GM18505 (cell line): ENCODE measurements at regions not wholly inside any gene's neighbourhood (a gene's known extent, or its start where the extent isn't known, plus 50 kb on each side); places are given as distances from the start of the nearest gene placed in this dataset.
"Not testable (repeated sequence)": the region's sequence is repeated elsewhere in the genome, so short reads cannot be mapped to it uniquely, and the experiment has no call there.

ENCODE experiments used
- ATAC-seq: cut with Tn5 transposase; IDR thresholded peaks from one replicate; pipeline ENCODE4 v1.9.1; 2021; ENCODE audit not compliant: unreplicated experiment
- POLR2A ChIP-seq: IDR thresholded peaks from 4 replicates; pipeline ENCODE4 v1.6.1; 2011; ENCODE audit warnings: borderline replicate concordance; ENCODE audit not compliant: insufficient read depth, insufficient read length; ENCODE audit errors: extremely low read depth

DNA sequence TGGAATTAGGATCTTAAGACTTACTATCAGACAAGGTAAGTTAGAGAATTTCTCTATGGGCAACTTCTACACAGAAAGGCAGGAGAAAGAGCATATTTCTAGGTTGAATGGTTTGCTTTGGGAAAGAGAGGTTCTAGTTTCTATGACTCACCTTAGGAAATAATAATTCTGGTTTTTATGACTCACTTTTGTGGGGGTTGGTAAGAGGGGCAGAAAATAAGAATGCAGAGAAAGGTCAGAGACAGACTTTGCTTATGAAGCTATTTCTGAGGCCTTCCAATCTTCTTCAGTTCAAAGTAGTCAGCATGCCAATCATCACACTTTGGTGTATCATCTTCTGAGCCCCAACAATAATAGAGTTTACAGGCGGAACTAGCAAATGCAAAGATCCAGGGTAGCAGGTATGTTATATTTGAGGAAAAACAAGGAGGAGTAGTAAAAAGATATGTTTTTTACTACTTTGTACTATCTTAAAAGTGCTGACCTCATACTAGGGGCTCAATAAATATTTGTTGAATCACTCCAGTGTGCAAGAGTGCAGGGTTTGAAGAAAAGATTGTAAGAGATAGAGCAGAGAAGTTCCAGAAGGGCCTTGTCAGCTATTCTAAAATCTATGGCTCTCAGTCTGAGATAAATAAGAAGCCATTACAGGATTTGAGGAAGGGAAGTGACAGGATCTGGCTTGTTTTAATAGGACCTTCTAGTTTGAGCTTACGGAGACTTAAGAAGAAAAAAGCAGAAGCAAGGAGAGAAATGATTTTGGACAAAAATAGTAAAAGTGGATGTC, 56.7 kb upstream of the LRFN5 start:
- TF ChIP-seq POLR2A, result no peak
- ATAC-seq, result no peak

DNA sequence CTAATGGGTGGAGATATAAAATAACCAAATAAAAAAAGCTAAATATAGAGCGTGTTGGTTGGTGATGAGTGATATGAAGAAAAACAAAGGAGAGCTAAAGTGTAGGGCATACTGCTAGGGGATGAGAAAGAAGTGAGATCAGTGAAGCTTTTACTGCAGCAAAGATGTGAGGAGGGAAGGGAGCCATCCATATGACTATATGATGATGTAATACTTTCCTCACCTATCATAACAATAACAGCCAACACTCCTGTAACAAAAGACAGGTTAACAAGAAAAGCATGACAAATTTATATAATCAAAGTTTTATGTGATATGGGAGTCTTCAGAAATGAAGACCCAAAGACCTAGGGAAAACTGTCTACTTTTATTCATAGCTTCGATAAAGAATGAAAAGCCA, 57.4 kb upstream of the LRFN5 start:
- no peak for TF ChIP-seq POLR2A
- ATAC-seq, result no peak

DNA sequence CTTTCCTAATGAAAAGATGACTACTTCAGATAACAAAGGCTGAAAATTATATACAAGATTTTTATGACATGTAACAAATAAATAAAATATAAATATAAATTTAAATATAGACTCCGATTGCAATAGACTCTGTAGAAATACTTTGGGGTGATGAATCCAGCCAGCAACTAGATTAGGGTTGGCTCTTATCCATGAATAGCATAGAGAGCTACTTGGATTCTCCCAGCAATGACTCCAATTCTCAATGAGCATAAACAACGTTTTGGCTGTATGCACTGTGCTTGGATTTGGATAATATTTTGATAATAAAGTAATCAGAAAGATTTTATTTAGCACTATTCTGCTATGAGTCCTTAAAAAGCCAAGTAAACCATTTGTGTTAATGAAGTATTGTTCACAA, 58.0 kb upstream of the LRFN5 start:
- ATAC-seq, result no peak
- TF ChIP-seq POLR2A, result no peak

DNA sequence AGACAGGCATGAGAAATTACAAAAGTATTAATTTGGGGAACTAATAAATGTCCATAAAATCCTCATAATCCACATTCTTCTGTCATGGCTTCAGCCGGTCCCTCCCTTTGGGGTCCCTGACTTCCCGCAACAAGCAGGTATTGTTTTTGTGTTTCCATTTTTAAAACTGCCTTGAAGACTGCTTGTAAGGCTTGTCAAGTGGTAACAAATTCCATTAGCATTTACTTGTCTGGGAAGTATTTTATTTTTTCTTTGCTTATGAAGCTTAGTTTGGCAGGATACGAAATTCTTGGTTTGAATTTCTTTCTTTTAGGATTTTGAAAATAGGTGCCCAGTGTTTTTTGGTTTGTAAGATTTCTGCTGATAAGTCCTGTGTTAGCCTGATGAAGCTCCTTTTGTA, 65.3 kb upstream of the LRFN5 start:
- ATAC-seq, result no peak
- no peak for TF ChIP-seq POLR2A

DNA sequence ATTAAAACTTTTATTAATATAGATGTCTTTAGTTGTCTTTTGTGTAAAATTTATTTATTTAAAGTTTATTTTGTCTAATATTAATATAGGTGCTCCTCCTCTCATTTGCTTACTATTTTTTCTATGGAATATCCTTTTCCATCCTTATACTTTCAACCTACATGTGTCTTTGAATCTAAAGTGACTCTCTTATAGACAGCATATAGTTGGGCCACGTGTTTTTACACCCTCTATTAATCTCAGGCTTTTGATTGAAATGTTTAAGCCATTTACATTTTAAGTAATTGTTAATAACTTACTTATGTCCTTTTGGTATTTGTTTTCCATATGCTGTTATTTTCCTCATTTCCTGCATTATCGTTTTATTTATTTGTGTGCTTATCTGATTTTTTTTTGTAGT, 74.4 kb upstream of the LRFN5 start:
- no peak for ATAC-seq
- TF ChIP-seq POLR2A, result no peak

DNA sequence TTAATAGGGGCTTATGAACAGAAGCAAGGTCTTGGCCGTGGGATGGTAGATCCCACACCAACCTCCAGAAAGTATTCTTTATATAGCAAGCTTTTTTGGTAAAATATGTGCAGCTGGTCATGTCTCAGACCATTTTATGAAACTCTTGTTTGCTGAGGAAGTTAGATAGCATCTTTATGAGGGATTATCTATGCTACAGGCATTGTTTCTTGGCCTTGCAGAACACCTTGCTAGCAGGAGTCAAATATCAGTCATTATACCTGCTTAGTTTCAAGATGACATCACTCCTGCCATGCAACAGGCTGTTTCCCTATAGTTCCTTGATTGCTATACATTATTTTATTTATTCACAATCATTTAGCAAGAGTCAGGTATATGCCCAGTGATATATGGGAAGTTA, 84.8 kb upstream of the LRFN5 start:
- no peak for ATAC-seq
- no peak for TF ChIP-seq POLR2A

DNA sequence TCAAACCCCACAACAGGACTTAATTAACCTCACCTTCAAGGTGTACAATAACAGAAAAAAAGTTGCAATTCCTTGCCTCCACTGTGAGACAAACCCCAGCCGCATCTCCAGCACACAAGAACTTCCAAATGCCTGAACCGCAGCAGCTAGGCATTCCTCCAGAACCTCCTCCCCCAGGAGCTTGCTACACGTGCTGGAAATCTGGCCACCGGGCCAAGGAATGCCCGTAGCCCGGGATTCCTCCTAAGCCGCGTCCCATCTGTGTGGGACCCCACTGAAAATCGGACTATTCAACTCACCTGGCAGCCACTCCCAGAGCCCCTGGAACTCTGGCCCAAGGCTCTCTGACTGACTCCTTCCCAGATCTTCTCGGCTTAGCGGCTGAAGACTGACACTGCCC, 88.6 kb upstream of the LRFN5 start:
- not testable (repeated sequence) for ATAC-seq

DNA sequence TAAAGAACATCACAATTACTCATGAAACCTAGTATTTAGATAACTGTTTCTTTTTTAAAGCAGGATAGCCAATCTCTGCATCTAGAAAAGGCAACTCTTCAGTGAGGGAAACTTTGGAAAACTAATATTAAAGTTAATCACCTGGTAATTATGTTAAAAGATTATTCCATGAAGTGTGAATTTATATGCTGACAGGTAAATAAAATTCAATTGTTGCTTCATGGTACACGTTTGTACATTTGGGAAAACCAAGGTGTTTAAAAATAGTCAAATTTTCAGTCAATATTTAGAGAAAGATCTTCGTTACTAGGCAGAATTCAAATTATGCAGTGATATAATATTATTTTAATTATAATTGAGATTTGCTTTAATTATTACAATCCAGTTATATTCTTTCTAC, 100.1 kb upstream of the LRFN5 start:
- no peak for ATAC-seq
- TF ChIP-seq POLR2A, result no peak

DNA sequence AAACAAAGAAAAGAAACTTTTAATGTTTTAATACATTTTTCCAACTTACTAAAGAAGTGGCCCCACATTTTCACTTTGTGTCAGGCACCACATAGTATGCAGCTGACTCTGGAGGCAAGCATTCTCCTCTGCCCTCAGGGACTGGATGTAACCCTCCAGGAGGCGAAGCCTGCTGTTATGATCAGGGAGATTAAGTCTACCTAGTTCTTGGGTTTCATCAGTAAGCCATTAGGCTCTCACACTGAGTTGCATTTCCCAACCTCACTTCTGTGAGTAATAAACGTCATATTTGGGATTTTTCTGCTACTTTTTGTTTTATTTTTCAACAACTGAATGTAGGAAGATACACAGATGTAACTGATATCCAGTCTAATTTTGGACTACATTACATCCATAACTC, 101.2 kb upstream of the LRFN5 start:
- no peak for ATAC-seq
- TF ChIP-seq POLR2A, result no peak

DNA sequence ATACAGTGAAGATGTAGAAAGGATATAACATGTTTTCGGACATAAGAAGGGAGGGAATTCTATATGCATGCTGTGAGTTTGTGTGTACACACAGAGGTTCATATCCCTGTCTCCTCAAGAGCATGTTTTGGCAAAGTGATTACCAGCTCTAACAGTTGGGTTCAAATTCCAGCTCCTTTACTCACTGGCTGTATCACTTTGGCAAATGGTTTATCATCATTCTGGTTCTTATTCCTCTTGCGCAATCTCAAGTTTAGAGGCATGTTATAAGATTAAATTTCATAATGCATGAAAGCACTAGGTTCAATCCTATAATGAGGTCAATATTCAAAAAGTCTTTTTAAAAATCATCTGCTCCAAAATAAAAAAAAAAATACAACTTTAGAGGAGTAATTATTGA, 107.7 kb upstream of the LRFN5 start:
- ATAC-seq, result no peak

DNA sequence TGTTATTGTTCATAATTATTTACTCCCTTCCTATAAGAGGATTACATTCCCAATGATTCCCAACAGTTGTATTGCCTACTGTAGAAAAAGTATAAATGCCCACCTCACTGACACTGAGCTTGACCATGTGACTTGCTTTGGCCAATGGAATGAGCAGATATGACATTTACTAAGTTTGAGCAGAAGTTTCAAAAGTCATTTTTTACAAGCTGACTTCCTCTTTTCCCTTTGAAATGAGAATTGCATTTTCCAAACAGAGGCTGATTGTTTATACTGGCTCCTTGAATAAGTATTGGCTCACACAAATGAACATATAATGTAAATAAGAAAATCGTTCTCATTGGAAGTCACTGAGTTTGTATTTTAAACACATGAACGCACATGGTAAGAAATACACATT, 116.4 kb upstream of the LRFN5 start:
- ATAC-seq, result no peak
- TF ChIP-seq POLR2A, result no peak

More for the DNA sequence above, 107.7 kb upstream of the LRFN5 start:
- TF ChIP-seq POLR2A, result no peak

DNA sequence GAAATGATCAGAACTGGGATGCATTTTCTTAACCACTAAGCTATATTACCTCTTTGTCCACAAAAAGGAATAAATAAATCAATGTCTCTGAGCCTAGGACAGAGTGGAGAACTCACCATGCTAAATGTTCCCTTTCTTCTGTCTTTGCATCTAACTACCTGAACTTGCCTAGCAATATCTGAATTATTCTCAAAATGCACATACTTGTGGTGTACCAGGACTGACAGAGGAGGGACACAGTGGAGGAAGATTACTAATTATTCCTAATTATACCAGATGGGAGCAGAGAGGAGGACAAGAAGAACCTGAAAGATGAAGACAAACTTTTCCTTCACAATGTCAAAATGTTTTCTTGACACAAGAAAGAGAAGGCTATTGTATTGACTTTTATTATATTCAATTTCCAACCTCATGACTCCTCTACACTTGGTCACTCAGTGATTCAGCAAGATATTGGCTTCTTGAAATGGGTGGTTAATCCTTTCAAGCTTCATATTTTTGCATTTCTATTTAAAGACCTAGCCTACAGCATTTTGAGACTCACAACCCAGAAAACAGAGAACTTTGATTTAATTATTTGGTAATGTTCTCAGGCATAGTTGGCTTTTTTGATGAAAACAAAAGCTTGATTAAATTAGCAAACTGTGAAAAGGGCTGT, 117.2 kb upstream of the LRFN5 start:
- no peak for TF ChIP-seq POLR2A
- ATAC-seq, result no peak

DNA sequence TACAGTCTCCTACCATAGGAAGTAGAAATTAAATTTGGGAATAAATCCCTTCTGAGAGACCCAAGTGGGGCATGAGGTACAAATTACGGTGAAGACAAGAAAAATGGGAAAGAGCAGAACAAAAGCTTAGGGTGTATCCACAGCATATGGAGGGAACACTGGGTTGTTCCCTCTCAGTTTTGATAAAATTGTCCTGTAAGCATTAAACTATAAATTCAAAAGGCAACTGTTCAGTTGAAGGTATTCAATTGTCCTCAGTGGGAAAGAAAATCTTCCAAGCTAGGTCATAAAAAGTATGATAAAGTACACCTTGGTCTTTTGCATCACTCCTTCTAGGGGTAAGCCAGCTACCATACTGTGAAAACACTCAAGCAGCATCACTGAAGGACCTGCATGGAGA, 118.3 kb upstream of the LRFN5 start:
- no peak for TF ChIP-seq POLR2A
- no peak for ATAC-seq

DNA sequence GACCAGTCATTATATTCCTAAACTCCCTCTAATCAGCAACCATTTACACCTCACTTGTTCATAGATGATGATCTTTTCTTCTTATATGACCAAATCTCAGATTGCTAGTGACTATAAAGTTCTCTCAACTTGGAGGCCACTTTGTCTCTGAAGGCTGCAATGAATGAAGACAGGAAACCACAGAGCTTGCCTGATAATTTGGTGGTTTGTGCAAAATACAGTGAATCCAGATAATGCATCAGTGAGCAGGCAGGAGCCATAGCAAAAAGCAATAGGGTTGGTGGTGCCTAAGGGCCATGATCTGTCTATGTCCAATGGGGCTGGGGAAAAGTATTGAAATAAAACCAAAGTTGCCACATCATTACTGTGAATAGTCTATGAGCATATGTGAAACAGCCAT, 123.8 kb upstream of the LRFN5 start:
- TF ChIP-seq POLR2A, result no peak
- no peak for ATAC-seq
